ENCODE measurements at regions not wholly inside any gene's neighbourhood (a gene's known extent, or its start where the extent isn't known, plus 50 kb on each side); places are given as distances from the start of the nearest gene placed in this dataset.

- TF ChIP-seq CTCF (IDR thresholded peaks at IDR 0.05; ENCODE audit: poor library complexity) (no peak), EZH2phosphoT487 (IDR thresholded peaks at IDR 0.05; ENCODE audit: low read depth, severe bottlenecking, unreplicated experiment) (no peak)
These were observed 97.4 kb upstream of the LRPAP1 start for GRCh38 chr4:3629665-3630064.

All from hepatocyte (in vitro differentiated cells).